Neuronal stem cell (in vitro differentiated cells): ENCODE measurements at regions not wholly inside any gene's neighbourhood (a gene's known extent, or its start where the extent isn't known, plus 50 kb on each side); places are given as distances from the start of the nearest gene placed in this dataset.

ENCODE experiments used
- DNase-seq: peaks from one replicate; pipeline ENCODE4 v3.0.0-alpha.2; 2013; ENCODE audit warnings: low spot score
- H2AFZ ChIP-seq: one replicate; pipeline ENCODE4 v1.6.1; 2013; ENCODE audit warnings: mild to moderate bottlenecking, low read length, inconsistent platforms
- H2AK5ac ChIP-seq: 2 replicates; pipeline ENCODE4 v1.6.1; 2013; ENCODE audit warnings: low read depth, mild to moderate bottlenecking, inconsistent platforms, low read length, moderate library complexity, mixed read lengths
- H2BK120ac ChIP-seq: 2 replicates; pipeline ENCODE4 v1.6.1; 2013; ENCODE audit warnings: low read depth, mild to moderate bottlenecking, inconsistent platforms, low read length, moderate library complexity, mixed read lengths
- H2BK12ac ChIP-seq: one replicate; pipeline ENCODE4 v1.6.1; 2013; ENCODE audit warnings: low read length, inconsistent platforms
- H2BK15ac ChIP-seq: 2 replicates; pipeline ENCODE4 v1.6.1; 2013; ENCODE audit warnings: mild to moderate bottlenecking, low read length, inconsistent platforms, mixed read lengths
- H2BK5ac ChIP-seq: one replicate; pipeline ENCODE4 v1.6.1; 2013; ENCODE audit warnings: inconsistent platforms, mild to moderate bottlenecking, low read length, moderate library complexity
- H3K14ac ChIP-seq: one replicate; pipeline ENCODE4 v1.6.1; 2013; ENCODE audit warnings: low read length, inconsistent platforms
- H3K18ac ChIP-seq: 2 replicates; pipeline ENCODE4 v1.6.1; 2013; ENCODE audit warnings: low read length, inconsistent platforms
- H3K23ac ChIP-seq: 2 replicates; pipeline ENCODE4 v1.6.1; 2013; ENCODE audit warnings: low read depth, mild to moderate bottlenecking, mixed read lengths, low read length, inconsistent platforms; ENCODE audit not compliant: poor library complexity
- H3K27ac ChIP-seq: replicated peaks from 3 replicates; pipeline ENCODE4 v1.5.1; 2013; ENCODE audit warnings: low read length, inconsistent platforms
- H3K27me3 ChIP-seq, 3 experiments: 2 replicates each; pipeline ENCODE4 v1.6.1; 2013; ENCODE audit warnings: low read length in 3 of 3, mild to moderate bottlenecking in 2 of 3, inconsistent platforms in 1 of 3, low read depth in 1 of 3, mixed read lengths in 1 of 3, moderate library complexity in 1 of 3; ENCODE audit not compliant: control insufficient read depth in 3 of 3, insufficient read depth in 3 of 3
- H3K36me3 ChIP-seq, 2 donors: replicated peaks in 1 of 2; 2 replicates each; pipeline ENCODE4 v1.6.1; 2013; ENCODE audit warnings: low read length in 2 of 2; ENCODE audit not compliant: control insufficient read depth in 2 of 2, insufficient read depth in 2 of 2
- H3K4ac ChIP-seq: 2 replicates; pipeline ENCODE4 v1.6.1; 2013; ENCODE audit warnings: inconsistent platforms, mild to moderate bottlenecking, low read length, moderate library complexity
- H3K4me1 ChIP-seq, 2 donors: 1 replicate in 1 of 2; 2 replicates in 1 of 2; pipeline ENCODE4 v1.6.1; 2013; ENCODE audit warnings: low read length in 2 of 2, low read depth in 1 of 2; ENCODE audit not compliant: control insufficient read depth in 2 of 2, insufficient read depth in 1 of 2
- H3K4me2 ChIP-seq: one replicate; pipeline ENCODE4 v1.6.1; 2013; ENCODE audit warnings: mild to moderate bottlenecking, low read length, inconsistent platforms; ENCODE audit not compliant: insufficient read depth, poor library complexity, severe bottlenecking
- H3K4me3 ChIP-seq, 2 donors: 2 replicates each; pipeline ENCODE4 v1.5.1; 2013; ENCODE audit warnings: low read length in 2 of 2, mild to moderate bottlenecking in 2 of 2, inconsistent platforms in 1 of 2, moderate library complexity in 1 of 2
- H3K79me1 ChIP-seq: one replicate; pipeline ENCODE4 v1.6.1; 2013; ENCODE audit warnings: low read depth, mild to moderate bottlenecking, inconsistent platforms, low read length, moderate library complexity
- H3K9ac ChIP-seq: one replicate; pipeline ENCODE4 v1.6.1; 2013; ENCODE audit warnings: mild to moderate bottlenecking, low read depth, low read length, inconsistent platforms; ENCODE audit not compliant: poor library complexity
- H3K9me3 ChIP-seq, 2 donors: replicated peaks in 1 of 2; 2 replicates each; pipeline versions ENCODE3 to v1.6.1; 2013; ENCODE audit warnings: low read length in 2 of 2, mild to moderate bottlenecking in 2 of 2, inconsistent platforms in 1 of 2, low read depth in 1 of 2, mixed read lengths in 1 of 2, moderate library complexity in 1 of 2; ENCODE audit not compliant: control insufficient read depth in 2 of 2, insufficient read depth in 1 of 2
- H4K8ac ChIP-seq: one replicate; pipeline ENCODE4 v1.6.1; 2013; ENCODE audit warnings: low read depth, mild to moderate bottlenecking, inconsistent platforms, low read length, moderate library complexity
- H4K91ac ChIP-seq: one replicate; pipeline ENCODE4 v1.6.1; 2013; ENCODE audit warnings: low read length, low read depth, mild to moderate bottlenecking, inconsistent platforms; ENCODE audit not compliant: poor library complexity
- WGBS, 2 donors: extraction: QIAGEN DNeasy Blood & Tissue Kit; methylation state at CpG; one replicate each; pipeline ENCODE4 v1.1.7; 2013; ENCODE audit warnings: missing lambda C conversion rate in 2 of 2, mixed read lengths in 1 of 2; ENCODE audit not compliant: insufficient read length in 2 of 2, insufficient replicate concordance in 1 of 2; ENCODE audit errors: extremely low coverage in 2 of 2; 5-methylcytosine and 5-hydroxymethylcytosine counted together

DNA sequence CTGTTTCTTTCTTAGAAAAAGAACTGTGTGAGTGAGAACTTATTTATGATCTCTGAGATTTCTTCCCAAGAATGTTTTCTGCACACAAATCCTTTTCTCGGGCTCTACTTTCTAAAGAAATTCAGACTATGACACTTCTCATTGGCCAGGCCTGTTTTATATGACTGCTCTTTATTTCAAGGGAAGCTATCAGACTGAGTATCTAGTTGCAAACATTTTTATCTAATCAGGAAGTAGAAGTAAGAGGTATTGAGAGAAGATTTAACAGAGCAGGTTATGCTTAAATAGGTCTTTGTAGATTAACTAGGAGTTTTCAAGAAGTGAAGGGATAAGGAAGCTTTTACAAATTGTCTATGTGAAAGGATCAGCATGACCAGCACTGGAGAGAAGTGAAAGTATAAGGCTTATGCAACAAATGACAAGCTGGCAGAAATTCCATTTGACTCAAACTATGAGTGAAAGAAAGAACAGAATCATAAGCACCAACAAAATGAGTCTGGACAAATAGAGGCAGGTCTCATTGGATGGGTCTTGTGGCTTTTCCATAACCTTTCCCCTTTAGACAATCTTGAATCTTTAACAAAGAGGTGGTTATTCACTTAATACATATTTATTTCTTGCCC, 71.9 kb upstream of the CHL1 start:
- H3K4me1 ChIP-seq: no peaks in the 10 kb centered on the region
- H3K18ac ChIP-seq: no peak overlapping the region
- DNase-seq: no peak
- no peak overlapping the region for H3K27ac ChIP-seq
- no peaks in the 10 kb centered on the region for H3K36me3 ChIP-seq
- H4K91ac ChIP-seq: no peak overlapping the region
- no peak overlapping the region for H3K4ac ChIP-seq
- no peak overlapping the region for H3K9ac ChIP-seq
- no peak overlapping the region for H2AK5ac ChIP-seq
- no peak overlapping the region for H2BK15ac ChIP-seq
- no peak overlapping the region for H2BK120ac ChIP-seq
- no peak overlapping the region for H3K4me3 ChIP-seq
- no peaks in the 10 kb centered on the region for H3K27me3 ChIP-seq
- H2BK12ac ChIP-seq: no peak overlapping the region
- no peaks in the 10 kb centered on the region for H3K79me1 ChIP-seq
- H3K23ac ChIP-seq: no peak overlapping the region
- H2AFZ ChIP-seq: no peak overlapping the region
- no peak overlapping the region for H3K4me2 ChIP-seq
- H3K9me3 ChIP-seq: no peaks in the 10 kb centered on the region
- WGBS, 2 donors: no CpG with 5 or more reads among the region's 1 CpG
- H2BK5ac ChIP-seq: no peak overlapping the region
- H4K8ac ChIP-seq: no peak overlapping the region
- H3K14ac ChIP-seq: no peak overlapping the region

DNA sequence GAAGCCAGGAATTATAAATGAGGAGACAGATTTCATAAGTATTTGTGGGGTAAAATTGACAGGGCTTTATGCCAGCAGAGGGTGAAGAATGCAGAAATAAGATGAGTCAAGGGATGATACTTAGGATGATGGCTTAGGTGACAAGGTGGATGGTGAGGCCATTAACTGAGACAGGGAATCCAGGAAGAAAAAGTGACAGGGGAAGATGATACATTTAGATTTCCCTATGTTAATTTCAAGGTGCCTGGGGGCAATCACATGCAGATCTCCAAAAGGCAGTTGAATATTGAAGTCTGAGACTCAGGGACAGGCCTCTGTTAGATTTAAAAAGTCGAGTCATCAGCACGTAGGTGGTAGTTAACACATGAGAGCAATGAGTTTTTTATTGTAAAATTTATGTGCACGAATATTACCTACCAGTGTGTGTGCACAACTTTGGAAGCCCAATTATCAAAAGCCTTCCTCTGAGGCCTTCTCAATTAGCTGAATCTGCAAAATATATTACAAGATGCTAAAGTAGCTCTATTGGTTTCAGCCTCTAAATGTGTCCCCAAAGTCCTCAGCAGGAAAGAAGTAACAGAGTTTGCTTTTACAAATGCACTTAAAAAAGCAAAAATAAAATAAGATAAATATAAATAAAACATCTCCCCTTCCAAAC, 67.9 kb upstream of the CHL1 start:
- Histone ChIP-seq H3K9me3 (no peaks in the 10 kb centered on the region), H2BK5ac (no peak overlapping the region), H3K27ac (no peak overlapping the region), H3K4ac (no peak overlapping the region), H4K8ac (no peak overlapping the region), H3K9ac (no peak overlapping the region), H2BK12ac (no peak overlapping the region), H2AK5ac (no peak overlapping the region), H3K4me1 (no peaks in the 10 kb centered on the region), H3K18ac (no peak overlapping the region), H3K79me1 (no peaks in the 10 kb centered on the region), H4K91ac (no peak overlapping the region), H2AFZ (no peak overlapping the region), H3K4me3 (no peak overlapping the region), H3K14ac (no peak overlapping the region), H2BK120ac (no peak overlapping the region), H3K4me2 (no peak overlapping the region), H3K27me3 (no peaks in the 10 kb centered on the region), H3K23ac (no peak overlapping the region), H3K36me3 (no peaks in the 10 kb centered on the region), H2BK15ac (no peak overlapping the region)
- DNase-seq: no peak
- no CpG with 5 or more reads among the region's 3 CpGs for WGBS, 2 donors

DNA sequence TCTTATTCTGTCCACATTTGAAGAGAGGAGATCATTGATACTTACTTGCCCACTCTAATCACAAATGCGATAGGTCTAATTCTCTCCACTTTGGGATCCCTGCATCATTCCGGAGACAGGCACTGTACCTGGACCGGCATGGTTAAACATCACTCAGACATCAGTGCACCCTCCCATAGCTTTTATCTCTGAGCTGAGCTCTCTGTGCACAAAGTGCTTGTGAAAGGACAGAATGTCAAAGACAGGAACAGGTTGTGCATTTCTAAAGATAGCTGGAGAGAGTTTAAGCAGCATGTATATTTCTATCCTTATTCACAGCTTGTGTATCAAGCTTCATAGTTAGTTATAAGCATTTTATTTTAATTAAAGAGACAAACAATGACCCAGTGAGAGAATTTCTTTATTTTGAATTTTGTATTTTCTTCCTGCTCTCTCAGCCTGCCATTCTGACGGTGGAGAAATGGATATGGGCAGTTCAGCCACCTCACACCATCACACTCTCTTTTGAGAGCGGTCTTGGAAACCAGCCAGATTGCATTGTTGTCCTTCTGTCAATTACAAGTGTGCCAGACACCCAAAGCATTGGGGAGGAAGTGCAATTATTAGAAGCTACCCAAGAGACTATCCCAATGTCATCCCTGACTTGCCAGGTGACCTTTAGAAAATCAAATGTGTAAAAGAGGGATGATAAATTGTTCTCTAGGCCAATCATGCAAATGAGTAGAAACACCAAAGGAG, 65.2 kb upstream of the CHL1 start:
- WGBS, 2 donors: no CpG with 5 or more reads among the region's 5 CpGs

DNA sequence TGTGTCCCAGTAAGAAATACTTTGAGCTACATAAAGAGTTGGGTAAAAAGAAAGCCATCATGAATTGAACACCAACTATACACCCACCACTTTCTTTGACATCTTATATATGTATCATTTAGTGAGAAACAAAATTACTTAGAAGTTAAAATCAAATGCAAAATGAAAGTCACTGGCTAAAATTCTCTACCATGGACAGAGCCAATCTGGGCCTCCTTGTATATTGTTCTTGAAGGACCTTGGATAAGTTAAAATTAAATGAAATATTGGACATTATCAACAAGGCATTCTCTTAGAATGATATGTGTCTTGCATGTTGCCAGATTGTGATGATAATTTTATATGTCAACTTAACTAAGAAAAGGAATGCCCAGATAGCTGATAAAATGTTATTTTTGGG, 64.2 kb upstream of the CHL1 start:
- Histone ChIP-seq H2BK120ac (no peak overlapping the region), H3K4me2 (no peak overlapping the region), H3K9ac (no peak overlapping the region), H3K4me1 (no peaks in the 10 kb centered on the region), H4K91ac (no peak overlapping the region), H3K4me3 (no peak overlapping the region), H3K23ac (no peak overlapping the region), H2BK12ac (no peak overlapping the region), H3K27ac (no peak overlapping the region), H3K14ac (no peak overlapping the region), H3K4ac (no peak overlapping the region), H3K9me3 (no peaks in the 10 kb centered on the region), H2AFZ (no peak overlapping the region), H2BK5ac (no peak overlapping the region), H3K36me3 (no peaks in the 10 kb centered on the region), H2BK15ac (no peak overlapping the region), H3K18ac (no peak overlapping the region), H3K79me1 (no peaks in the 10 kb centered on the region), H4K8ac (no peak overlapping the region), H2AK5ac (no peak overlapping the region), H3K27me3 (no peaks in the 10 kb centered on the region)
- DNase-seq: no peak

More for the DNA sequence above, 65.2 kb upstream of the CHL1 start:
- no peaks in the 10 kb centered on the region for H3K4me1 ChIP-seq
- no peaks in the 10 kb centered on the region for H3K9me3 ChIP-seq
- no peak overlapping the region for H3K14ac ChIP-seq
- H4K8ac ChIP-seq: no peak overlapping the region
- H3K4ac ChIP-seq: no peak overlapping the region
- H3K27me3 ChIP-seq: no peaks in the 10 kb centered on the region
- no peaks in the 10 kb centered on the region for H3K36me3 ChIP-seq
- no peak for DNase-seq
- H2BK12ac ChIP-seq: no peak overlapping the region
- H2BK15ac ChIP-seq: no peak overlapping the region
- no peak overlapping the region for H3K9ac ChIP-seq
- H3K4me3 ChIP-seq: no peak overlapping the region
- no peak overlapping the region for H3K23ac ChIP-seq
- no peak overlapping the region for H3K4me2 ChIP-seq
- H2BK120ac ChIP-seq: no peak overlapping the region
- no peak overlapping the region for H3K18ac ChIP-seq
- H2AK5ac ChIP-seq: no peak overlapping the region
- no peak overlapping the region for H3K27ac ChIP-seq
- no peaks in the 10 kb centered on the region for H3K79me1 ChIP-seq
- H4K91ac ChIP-seq: no peak overlapping the region
- H2BK5ac ChIP-seq: no peak overlapping the region
- H2AFZ ChIP-seq: no peak overlapping the region
